ENCODE measurements at regions not wholly inside any gene's neighbourhood (a gene's known extent, or its start where the extent isn't known, plus 50 kb on each side); places are given as distances from the start of the nearest gene placed in this dataset.

GRCh38 chr6:44670146-44670545 lies 282.6 kb downstream of the CDC5L start:
- Histone ChIP-seq H3K9me2 (ENCODE audit: insufficient read depth, low read length) (no peaks in the 10 kb centered on the region), H3K9me3 (ENCODE audit: low read length) (no peaks in the 10 kb centered on the region), H3K4me3 (ENCODE audit: low read length) (no peak overlapping the region), H3K27me3 (ENCODE audit: insufficient read depth, low read depth, low read length) (no peaks in the 10 kb centered on the region), H3F3A (ENCODE audit: insufficient read depth, low read length, poor library complexity, severe bottlenecking) (no peaks in the 10 kb centered on the region), H3K79me2 (replicated peaks; ENCODE audit: insufficient read depth, low read length) (no peaks in the 10 kb centered on the region), H3K27ac (ENCODE audit: low read length) (no peak overlapping the region), H3K9ac (ENCODE audit: low read length) (no peak overlapping the region), H3K36me3 (ENCODE audit: insufficient read depth, low read length) (no peaks in the 10 kb centered on the region), H4K20me1 (ENCODE audit: insufficient read depth) (no peaks in the 10 kb centered on the region), H2AFZ (ENCODE audit: low read depth, low read length) (no peak overlapping the region), H3K4me2 (ENCODE audit: low read length) (no peak overlapping the region)
- TF ChIP-seq POLR2AphosphoS5 (IDR thresholded peaks at IDR 0.05): no peak
- TF ChIP-seq REST (IDR thresholded peaks at IDR 0.05; ENCODE audit: borderline replicate concordance): no peak
- TF ChIP-seq CTCF (IDR thresholded peaks at IDR 0.05; ENCODE audit: poor library complexity, severe bottlenecking): no peak
- TF ChIP-seq RAD21 (conservative IDR thresholded peaks at IDR 0.05): no peak
- TF ChIP-seq EP300 (conservative IDR thresholded peaks at IDR 0.05; ENCODE audit: poor library complexity, severe bottlenecking): no peak
- no peak for TF ChIP-seq TAF1 (IDR thresholded peaks at IDR 0.05; ENCODE audit: low read depth)
- no peak for TF ChIP-seq EZH2 (IDR thresholded peaks at IDR 0.05; ENCODE audit: borderline replicate concordance, insufficient read depth, low read length, poor library complexity, severe bottlenecking)
- TF ChIP-seq SMC3 (conservative IDR thresholded peaks at IDR 0.05; ENCODE audit: poor library complexity): no peak
- no peak for TF ChIP-seq MXI1 (conservative IDR thresholded peaks at IDR 0.05; ENCODE audit: poor library complexity, severe bottlenecking)

- no peak overlapping the region for H3K9ac ChIP-seq (ENCODE audit: low read length)
- no peaks in the 10 kb centered on the region for H3K27me3 ChIP-seq (ENCODE audit: insufficient read depth, low read depth, low read length)
- H3F3A ChIP-seq (ENCODE audit: insufficient read depth, low read length, poor library complexity, severe bottlenecking): no peaks in the 10 kb centered on the region
- no peak overlapping the region for H3K4me2 ChIP-seq (ENCODE audit: low read length)
- no peaks in the 10 kb centered on the region for H3K9me3 ChIP-seq (ENCODE audit: low read length)
- H3K36me3 ChIP-seq (ENCODE audit: insufficient read depth, low read length): no peaks in the 10 kb centered on the region
- H3K79me2 ChIP-seq (replicated peaks; ENCODE audit: insufficient read depth, low read length): no peaks in the 10 kb centered on the region
- H2AFZ ChIP-seq (ENCODE audit: low read depth, low read length): no peak overlapping the region
- no peak for TF ChIP-seq EP300 (conservative IDR thresholded peaks at IDR 0.05; ENCODE audit: poor library complexity, severe bottlenecking)
- no peak for TF ChIP-seq RAD21 (conservative IDR thresholded peaks at IDR 0.05)
- no peaks in the 10 kb centered on the region for H3K9me2 ChIP-seq (ENCODE audit: insufficient read depth, low read length)
- H3K27ac ChIP-seq (ENCODE audit: low read length): no peak overlapping the region
- no peaks in the 10 kb centered on the region for H4K20me1 ChIP-seq (ENCODE audit: insufficient read depth)
- H3K4me3 ChIP-seq (ENCODE audit: low read length): no peak overlapping the region
Measured at GRCh38 chr6:44671333-44671732, 283.8 kb downstream of the CDC5L start.

- H3K4me2 ChIP-seq (ENCODE audit: low read length): no peak overlapping the region
- no peaks in the 10 kb centered on the region for H3K9me3 ChIP-seq (ENCODE audit: low read length)
- no peaks in the 10 kb centered on the region for H3K79me2 ChIP-seq (replicated peaks; ENCODE audit: insufficient read depth, low read length)
- no peak overlapping the region for H2AFZ ChIP-seq (ENCODE audit: low read depth, low read length)
- H3K36me3 ChIP-seq (ENCODE audit: insufficient read depth, low read length): no peaks in the 10 kb centered on the region
- H4K20me1 ChIP-seq (ENCODE audit: insufficient read depth): no peaks in the 10 kb centered on the region
- H3F3A ChIP-seq (ENCODE audit: insufficient read depth, low read length, poor library complexity, severe bottlenecking): no peaks in the 10 kb centered on the region
- no peak overlapping the region for H3K27ac ChIP-seq (ENCODE audit: low read length)
- H3K27me3 ChIP-seq (ENCODE audit: insufficient read depth, low read depth, low read length): no peaks in the 10 kb centered on the region
- no peak overlapping the region for H3K4me3 ChIP-seq (ENCODE audit: low read length)
- TF ChIP-seq EZH2 (IDR thresholded peaks at IDR 0.05; ENCODE audit: borderline replicate concordance, insufficient read depth, low read length, poor library complexity, severe bottlenecking) (no peak), EP300 (conservative IDR thresholded peaks at IDR 0.05; ENCODE audit: poor library complexity, severe bottlenecking) (no peak), CTCF (IDR thresholded peaks at IDR 0.05; ENCODE audit: poor library complexity, severe bottlenecking) (no peak), SMC3 (conservative IDR thresholded peaks at IDR 0.05; ENCODE audit: poor library complexity) (no peak), REST (IDR thresholded peaks at IDR 0.05; ENCODE audit: borderline replicate concordance) (no peak), TAF1 (IDR thresholded peaks at IDR 0.05; ENCODE audit: low read depth) (no peak), POLR2AphosphoS5 (IDR thresholded peaks at IDR 0.05) (no peak), MXI1 (conservative IDR thresholded peaks at IDR 0.05; ENCODE audit: poor library complexity, severe bottlenecking) (no peak)
- H3K9ac ChIP-seq (ENCODE audit: low read length): no peak overlapping the region
- H3K9me2 ChIP-seq (ENCODE audit: insufficient read depth, low read length): no peaks in the 10 kb centered on the region
Measured at GRCh38 chr6:44672086-44672485, 284.6 kb downstream of the CDC5L start.

Data from neural cell (in vitro differentiated cells).